RCC 7860 (cell line): ENCODE measurements at regions not wholly inside any gene's neighbourhood (a gene's known extent, or its start where the extent isn't known, plus 50 kb on each side); places are given as distances from the start of the nearest gene placed in this dataset.
"Not testable (repeated sequence)": the region's sequence is repeated elsewhere in the genome, so short reads cannot be mapped to it uniquely, and the experiment has no call there.

Experiments used
- DNase-seq: peaks from one replicate; pipeline ENCODE4 v3.0.0-alpha.2; 2015; ENCODE audit warnings: low spot score
- FAIRE-seq: peaks from 2 replicates; lab custom pipeline; 2012; peaks lifted over from hg19 to GRCh38; lab: Jason Lieb, UNC

- DNase-seq (no peak), FAIRE-seq (no peak)
Measured at GRCh38 chr3:78497021-78497420, 1270.8 kb downstream of the ROBO1 start.

DNA sequence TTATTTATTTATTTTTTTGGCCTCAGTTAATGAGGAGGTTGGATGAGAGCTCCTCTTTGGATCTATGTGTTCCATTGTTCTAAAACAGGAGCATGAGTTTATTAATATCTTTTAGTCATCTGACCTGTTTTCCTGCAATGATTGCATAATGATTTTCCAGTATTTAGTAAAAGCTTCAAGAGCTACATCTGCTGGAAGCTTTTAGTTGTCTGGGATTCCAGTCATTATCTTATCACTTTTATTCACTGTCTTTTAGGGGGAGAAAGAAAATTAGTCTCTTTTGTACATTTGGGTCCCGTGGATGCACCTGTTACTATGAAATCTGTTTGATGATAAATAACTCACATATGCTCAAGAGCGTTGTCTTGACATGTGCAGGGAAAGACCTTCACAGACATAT lies 1270.0 kb downstream of the ROBO1 start:
- DNase-seq (no peak), FAIRE-seq (no peak)

DNA sequence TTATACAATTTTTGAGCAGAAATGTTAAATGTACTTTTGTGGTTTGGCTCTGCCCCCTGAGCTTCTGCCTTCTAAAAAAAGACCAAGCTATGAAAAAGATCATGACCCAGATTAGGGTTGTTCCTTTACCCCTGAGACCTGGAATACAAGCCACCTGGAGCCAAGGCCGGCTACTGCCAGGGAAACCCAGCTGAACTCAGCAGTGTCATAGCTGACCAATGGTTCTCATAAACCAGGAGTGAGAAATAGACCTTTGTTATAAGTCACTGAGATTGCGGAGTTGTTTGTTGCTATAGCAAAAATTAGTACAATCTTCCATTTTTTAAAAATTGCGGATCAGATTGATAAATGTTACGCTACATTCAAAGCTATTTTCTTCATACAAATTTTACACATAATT lies 1261.7 kb downstream of the ROBO1 start:
- DNase-seq, result no peak
- FAIRE-seq, result no peak

- DNase-seq, result peak; percentile 29
- no peak for FAIRE-seq
Measured at GRCh38 chr3:78506581-78507195, 1261.1 kb downstream of the ROBO1 start.

DNA sequence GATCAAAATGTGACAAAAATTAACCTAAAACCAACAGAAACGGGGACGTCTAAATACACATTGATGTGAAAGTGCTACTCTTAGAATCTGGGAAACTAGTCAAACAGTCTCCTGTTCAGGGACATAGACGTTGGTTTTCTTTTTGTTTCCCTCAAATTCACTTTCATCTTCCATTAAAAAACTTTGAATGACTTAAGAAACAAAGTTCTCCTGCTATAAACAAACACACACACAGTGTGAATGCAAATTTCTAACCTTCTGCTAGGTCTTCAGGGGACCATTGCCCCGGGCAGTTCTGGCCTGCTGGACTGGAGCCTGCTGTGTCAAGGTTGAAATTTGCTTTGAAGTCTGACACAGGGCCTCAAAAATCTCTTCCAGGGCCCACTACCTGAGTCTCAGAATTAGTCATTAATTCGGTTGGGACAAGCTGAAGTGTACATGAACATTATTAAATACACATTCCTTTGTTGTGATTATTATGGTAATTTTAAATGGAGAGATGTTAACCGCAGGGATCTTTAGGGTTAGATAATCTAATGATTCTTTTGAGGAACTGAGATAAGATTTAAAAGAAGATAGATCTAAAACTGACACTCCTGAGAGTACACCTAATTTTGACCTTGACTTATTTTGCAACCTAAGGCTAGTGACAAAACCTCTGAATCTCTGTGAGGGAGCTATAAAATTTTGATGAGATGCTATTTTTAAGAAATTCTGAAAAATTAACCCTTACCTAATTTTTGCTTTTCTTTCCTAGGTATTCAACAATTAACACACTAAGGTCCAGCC lies 1260.4 kb downstream of the ROBO1 start:
- no peak for FAIRE-seq
- DNase-seq, result no peak

DNA sequence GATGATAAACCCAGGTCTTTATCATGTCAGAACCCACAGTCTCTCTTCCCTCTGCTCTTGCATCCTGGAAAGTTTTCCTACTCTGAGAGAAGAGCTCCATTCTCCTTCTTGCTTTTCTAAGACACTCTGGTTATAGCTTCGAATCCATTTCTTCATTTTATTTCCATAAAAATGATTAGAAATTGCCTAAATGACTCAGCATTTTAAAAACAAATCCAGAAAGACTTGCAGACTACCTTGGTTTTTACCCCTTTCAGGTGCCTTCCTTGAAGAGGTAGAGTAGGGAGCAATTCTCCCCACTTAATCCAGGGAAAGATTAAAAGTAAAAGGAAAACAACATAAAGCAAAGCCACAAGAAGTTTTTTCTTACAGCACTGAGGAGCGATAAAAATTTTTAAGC lies 1256.0 kb downstream of the ROBO1 start:
- FAIRE-seq (no peak), DNase-seq (no peak)

DNA sequence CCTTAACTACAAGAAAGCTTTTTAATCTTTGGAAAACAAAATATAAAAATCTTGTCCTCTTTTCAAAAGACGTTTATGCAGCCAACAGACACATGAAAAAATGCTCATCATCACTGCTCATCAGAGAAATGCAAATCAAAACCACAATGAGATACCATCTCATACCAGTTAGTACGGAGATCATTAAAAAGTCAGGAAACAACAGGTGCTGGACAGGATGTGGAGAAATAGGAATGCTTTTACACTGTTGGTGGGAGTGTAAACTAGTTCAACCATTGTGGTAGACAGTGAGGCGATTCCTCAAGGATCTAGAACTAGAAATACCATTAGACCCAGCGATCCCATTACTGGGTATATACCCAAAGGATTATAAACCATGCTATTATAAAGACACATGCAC lies 1255.0 kb downstream of the ROBO1 start:
- not testable (repeated sequence) for FAIRE-seq, DNase-seq

- FAIRE-seq, result no peak
- DNase-seq, result no peak
Measured at GRCh38 chr3:78516437-78516836, 1251.4 kb downstream of the ROBO1 start.

DNA sequence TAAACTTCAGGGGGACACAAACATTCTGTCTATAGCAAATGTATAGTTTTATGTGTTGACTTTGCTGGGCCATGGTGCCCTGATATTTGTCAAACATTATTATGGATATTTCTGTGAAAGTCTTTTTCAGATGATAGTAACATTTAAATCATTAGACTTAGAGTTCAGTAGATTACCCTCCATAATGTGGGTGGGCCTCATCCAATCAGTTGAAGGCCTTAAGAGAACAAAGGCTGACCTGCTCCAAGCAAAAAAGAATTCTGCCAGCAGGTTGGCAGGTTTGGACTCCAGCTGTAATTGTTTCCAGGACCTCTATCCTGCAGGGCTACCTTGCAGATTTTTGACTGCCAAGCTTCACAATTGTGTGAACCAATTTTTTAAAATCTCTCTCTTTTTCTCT lies 1250.9 kb downstream of the ROBO1 start:
- no peak for DNase-seq
- FAIRE-seq, result no peak

DNA sequence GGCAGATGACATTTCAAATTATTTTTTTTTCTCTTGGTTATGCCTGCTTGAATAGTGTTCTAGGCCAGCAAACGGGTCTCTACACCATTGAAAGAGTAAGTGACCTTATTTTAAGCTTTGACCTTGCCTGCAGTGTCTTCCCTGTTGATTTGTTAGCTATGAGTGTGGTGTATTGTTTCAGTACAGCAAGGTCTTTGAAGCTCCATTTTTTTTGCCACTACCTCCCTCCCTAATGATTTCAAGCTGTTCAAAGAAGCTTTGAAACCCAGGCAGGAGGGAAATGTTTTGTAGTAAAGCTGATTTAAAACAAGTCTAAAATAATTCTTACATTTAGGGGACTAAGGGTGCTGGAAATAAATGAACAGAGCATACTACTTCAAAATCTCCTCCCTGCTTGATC lies 1249.8 kb downstream of the ROBO1 start:
- FAIRE-seq (no peak), DNase-seq (no peak)

DNA sequence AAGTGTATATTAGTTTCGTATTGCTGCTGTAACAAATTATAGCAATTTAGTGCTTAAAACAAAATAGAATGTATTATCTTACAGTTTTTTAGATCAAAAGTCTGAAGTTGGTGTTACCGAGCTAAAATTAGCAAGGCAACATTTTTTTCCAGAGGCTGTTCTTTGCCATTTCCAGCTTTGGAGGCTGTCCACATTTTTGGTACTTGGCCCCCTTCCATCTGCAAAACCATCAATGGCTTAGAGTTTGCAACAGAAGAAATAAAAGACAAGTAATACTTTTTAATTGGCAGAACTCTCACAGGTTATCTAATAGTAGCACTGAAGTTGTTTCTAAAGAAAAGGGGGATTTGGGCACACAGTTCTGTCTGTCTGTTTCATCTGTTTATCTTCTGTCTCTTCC lies 1248.5 kb downstream of the ROBO1 start:
- no peak for FAIRE-seq
- no peak for DNase-seq

DNA sequence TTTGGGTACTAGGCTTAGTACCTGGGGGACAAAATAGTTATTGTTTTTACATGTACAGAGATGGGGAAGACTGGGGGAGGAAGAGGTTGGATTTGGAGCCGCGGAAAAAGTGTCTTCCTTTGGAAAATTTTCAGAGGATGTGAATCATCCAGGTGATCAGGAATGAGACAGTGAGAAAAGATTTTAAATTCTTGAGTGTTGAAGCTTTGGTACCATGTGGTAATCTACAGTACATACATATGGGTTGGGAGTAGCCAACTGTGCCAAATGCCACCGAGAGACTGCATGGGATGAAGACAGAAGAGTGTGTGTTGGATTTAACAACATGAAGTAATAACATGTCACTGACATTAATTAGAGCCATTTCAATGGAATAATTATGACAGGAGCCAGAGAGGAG lies 1238.2 kb downstream of the ROBO1 start:
- DNase-seq (no peak), FAIRE-seq (no peak)

DNA sequence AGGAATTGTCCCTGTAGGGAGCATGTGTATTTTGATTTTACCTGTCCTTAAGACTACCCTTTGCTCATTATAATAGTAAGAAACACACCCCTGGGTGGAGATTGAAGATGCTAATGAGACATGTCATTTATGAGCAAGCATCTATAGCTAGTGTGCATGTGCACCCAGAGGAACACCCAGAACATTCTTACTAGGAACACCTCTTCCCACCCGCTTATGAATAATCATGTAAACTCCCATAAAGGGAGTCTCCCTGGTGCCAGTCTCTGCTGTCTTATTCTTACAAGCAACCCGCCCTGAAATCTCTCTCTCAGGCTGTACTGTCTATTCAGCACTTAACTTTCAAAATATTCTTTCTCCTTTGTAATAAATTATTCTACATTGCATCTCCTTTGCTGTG lies 1227.3 kb downstream of the ROBO1 start:
- FAIRE-seq, result no peak
- no peak for DNase-seq

DNA sequence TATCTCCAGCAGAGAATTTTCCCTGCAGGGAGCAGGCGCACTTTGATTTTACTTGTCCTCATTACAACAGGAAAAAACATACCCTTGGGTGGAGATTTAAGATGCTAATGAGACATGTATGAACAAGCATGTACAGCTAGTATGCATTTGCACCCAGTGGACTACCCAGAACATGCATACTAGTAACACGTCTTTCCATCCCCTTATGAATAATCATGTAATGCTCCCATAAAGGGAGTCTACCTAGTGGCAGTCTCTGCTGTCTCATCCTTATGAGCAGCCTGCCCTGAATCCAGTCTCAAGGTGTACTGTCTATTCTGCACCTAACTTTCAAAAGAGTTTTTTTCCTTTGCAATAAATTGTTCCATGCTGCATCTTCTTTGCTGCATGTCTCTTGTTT lies 1222.0 kb downstream of the ROBO1 start:
- DNase-seq, result no peak
- no peak for FAIRE-seq
